GM13977 (cell line): ENCODE measurements at regions not wholly inside any gene's neighbourhood (a gene's known extent, or its start where the extent isn't known, plus 50 kb on each side); places are given as distances from the start of the nearest gene placed in this dataset.

Experiments used
- DNase-seq: peaks from one replicate; pipeline ENCODE4 v3.0.0; 2012; ENCODE audit warnings: low spot score
- CTCF ChIP-seq: IDR thresholded peaks from 2 replicates; pipeline ENCODE4 v1.5.1; 2012; ENCODE audit warnings: mild to moderate bottlenecking, control low read depth; ENCODE audit not compliant: insufficient read depth; ENCODE audit errors: extremely low read depth, missing control alignments
- in situ Hi-C: fragments of 300-500 bp; cut with MboI; formaldehyde crosslinking; loops from one replicate; pipeline ENCODE4 v1.12.0; 2022; ENCODE audit warnings: low sequenced_read_pairs, low pct_unique_long_range_greater_than_20kb, mixed read lengths, inconsistent platforms; ENCODE audit not compliant: unreplicated experiment

GRCh38 chr7:68414631-68415425 is 1183.4 kb upstream of the AUTS2 start:
- in situ Hi-C loops: no loop called here
- DNase-seq: no peak
- no peak for TF ChIP-seq CTCF

- in situ Hi-C loops: no loop called here
- TF ChIP-seq CTCF: no peak
- no peak for DNase-seq
Observed at GRCh38 chr7:68417002-68417401, 1181.3 kb upstream of the AUTS2 start.

GRCh38 chr7:68417659-68418058 is 1180.6 kb upstream of the AUTS2 start:
- no peak for TF ChIP-seq CTCF
- in situ Hi-C loops: no loop called here
- no peak for DNase-seq

GRCh38 chr7:68420342-68421192 is 1177.7 kb upstream of the AUTS2 start:
- no peak for DNase-seq
- TF ChIP-seq CTCF: no peak
- in situ Hi-C loops: no loop called here

GRCh38 chr7:68421712-68422111 is 1176.6 kb upstream of the AUTS2 start:
- no peak for TF ChIP-seq CTCF
- in situ Hi-C loops: no loop called here
- no peak for DNase-seq

- TF ChIP-seq CTCF: no peak
- in situ Hi-C loops: no loop called here
- DNase-seq: no peak
Observed at GRCh38 chr7:68422281-68422680, 1176.0 kb upstream of the AUTS2 start.
